SK-N-SH treated with all-trans-retinoic acid at 6 μM for 48 hours (cell line): ENCODE measurements at regions not wholly inside any gene's neighbourhood (a gene's known extent, or its start where the extent isn't known, plus 50 kb on each side); places are given as distances from the start of the nearest gene placed in this dataset.
A peak's percentile ranks its signal among the peaks of the same experiment; 100 is the strongest.

Experiments
- ATAC-seq: fragments of 200-7000 bp; cut with Tn5 transposase; 3 replicates; pipeline ENCODE4 v1.9.1; 2020; ENCODE audit warnings: mild to moderate bottlenecking, moderate library complexity
- ARNTL ChIP-seq: fragments of 450-650 bp; formaldehyde crosslinking; IDR thresholded peaks from 2 replicates; pipeline ENCODE4 v1.5.0; 2020; ENCODE audit warnings: low read depth, mild to moderate bottlenecking, moderate library complexity, borderline replicate concordance
- BACH2 ChIP-seq: fragments of 250-450 bp; sonication (Bioruptor Pico); IDR thresholded peaks from 2 replicates; pipeline ENCODE4 v1.9.0; 2021; ENCODE audit warnings: mild to moderate bottlenecking, borderline replicate concordance
- CSDC2 ChIP-seq: fragments of 250-450 bp; sonication (Bioruptor Pico); IDR thresholded peaks from 2 replicates; pipeline ENCODE4 v1.5.0; 2020; ENCODE audit warnings: mild to moderate bottlenecking, moderate library complexity
- CSRNP3 ChIP-seq: fragments of 250-450 bp; sonication (Bioruptor Pico); IDR thresholded peaks from 2 replicates; pipeline ENCODE4 v1.5.1; 2021; ENCODE audit warnings: mild to moderate bottlenecking, moderate library complexity
- GLIS3 ChIP-seq: fragments of 250-450 bp; sonication (Bioruptor Pico); IDR thresholded peaks from 2 replicates; pipeline ENCODE4 v1.5.0; 2020; ENCODE audit warnings: mild to moderate bottlenecking, moderate library complexity
- ISL1 ChIP-seq: fragments of 250-450 bp; sonication (Bioruptor Pico); IDR thresholded peaks from 2 replicates; pipeline ENCODE4 v2.1.2; 2022; ENCODE audit warnings: mild to moderate bottlenecking, moderate library complexity
- OSR1 ChIP-seq: fragments of 250-450 bp; sonication (Bioruptor Pico); IDR thresholded peaks from 2 replicates; pipeline ENCODE4 v1.8.0; 2022; ENCODE audit warnings: moderate library complexity, mild to moderate bottlenecking, inconsistent platforms
- PATZ1 ChIP-seq: fragments of 250-450 bp; sonication (Bioruptor Pico); IDR thresholded peaks from 2 replicates; pipeline ENCODE4 v1.8.0; 2020; ENCODE audit warnings: mild to moderate bottlenecking, moderate library complexity, borderline replicate concordance
- POU6F1 ChIP-seq: fragments of 250-450 bp; sonication (Bioruptor Pico); IDR thresholded peaks from 2 replicates; pipeline ENCODE4 v1.8.0; 2021; ENCODE audit warnings: low read depth, mild to moderate bottlenecking, moderate library complexity, borderline replicate concordance
- PPARA ChIP-seq: fragments of 250-450 bp; sonication (Bioruptor Pico); IDR thresholded peaks from 2 replicates; pipeline ENCODE4 v1.5.0; 2020; ENCODE audit warnings: mild to moderate bottlenecking, borderline replicate concordance
- RARB ChIP-seq: fragments of 250-450 bp; sonication (Bioruptor Pico); IDR thresholded peaks from 2 replicates; pipeline ENCODE4 v1.8.0; 2021; ENCODE audit warnings: mild to moderate bottlenecking, moderate library complexity
- SNAI2 ChIP-seq: fragments of 250-450 bp; sonication (Bioruptor Pico); IDR thresholded peaks from 2 replicates; pipeline ENCODE4 v1.5.0; 2020; ENCODE audit warnings: mild to moderate bottlenecking, moderate library complexity
- TOX ChIP-seq: fragments of 250-450 bp; sonication (Bioruptor Pico); IDR thresholded peaks from 2 replicates; pipeline ENCODE4 v1.8.0; 2021; ENCODE audit warnings: mild to moderate bottlenecking, moderate library complexity, borderline replicate concordance
- TSHZ2 ChIP-seq: fragments of 250-450 bp; sonication (Bioruptor Pico); IDR thresholded peaks from 2 replicates; pipeline ENCODE4 v1.5.0; 2020; ENCODE audit warnings: mild to moderate bottlenecking, moderate library complexity
- ZC3H10 ChIP-seq: fragments of 250-450 bp; sonication (Bioruptor Pico); IDR thresholded peaks from 2 replicates; pipeline ENCODE4 v1.5.1; 2021; ENCODE audit warnings: mild to moderate bottlenecking, moderate library complexity
- ZFP3 ChIP-seq: fragments of 250-450 bp; sonication (Bioruptor Pico); IDR thresholded peaks from 2 replicates; pipeline ENCODE4 v1.5.0; 2020; ENCODE audit warnings: mild to moderate bottlenecking, moderate library complexity
- ZFP30 ChIP-seq: fragments of 450-650 bp; formaldehyde crosslinking; IDR thresholded peaks from 2 replicates; pipeline ENCODE4 v1.5.0; 2022; ENCODE audit warnings: mild to moderate bottlenecking, moderate library complexity
- ZNF565 ChIP-seq: fragments of 450-650 bp; formaldehyde crosslinking; conservative IDR thresholded peaks from 2 replicates; pipeline ENCODE4 v1.5.0; 2020; ENCODE audit warnings: low read depth, mild to moderate bottlenecking, moderate library complexity
- ZNF70 ChIP-seq: fragments of 450-650 bp; formaldehyde crosslinking; IDR thresholded peaks from 2 replicates; pipeline ENCODE4 v1.5.0; 2020; ENCODE audit warnings: mild to moderate bottlenecking, moderate library complexity
- ZNF8 ChIP-seq: fragments of 450-650 bp; formaldehyde crosslinking; IDR thresholded peaks from 2 replicates; pipeline ENCODE4 v1.5.0; 2020; ENCODE audit warnings: mild to moderate bottlenecking, moderate library complexity
- TF ChIP-seq, protein P1 (sequence below): fragments of 250-450 bp; sonication (Bioruptor Pico); IDR thresholded peaks from 2 replicates; pipeline ENCODE4 v1.5.1; 2020; ENCODE audit warnings: low read depth, mild to moderate bottlenecking, moderate library complexity

DNA sequence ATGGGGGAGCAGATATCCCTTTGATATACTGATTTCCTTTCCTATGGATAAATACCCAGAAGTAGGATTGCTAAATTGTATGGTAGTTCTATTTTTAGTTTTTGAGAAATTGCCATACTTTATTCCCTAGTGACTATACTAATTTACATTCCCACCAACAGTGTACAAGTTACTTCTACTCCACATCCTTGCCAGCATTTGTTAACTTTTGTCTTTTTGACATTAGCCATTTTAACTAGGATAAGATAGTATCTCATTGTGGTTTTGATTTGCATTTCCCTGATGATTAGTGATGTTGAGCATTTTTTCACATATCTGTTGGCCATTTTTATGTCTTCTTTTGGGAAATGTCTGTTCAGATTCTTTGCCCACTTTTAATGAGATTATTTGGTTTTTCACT is 620.6 kb upstream of the CAMK1G start:
- peak; percentile 95 for ATAC-seq
- TF ChIP-seq PPARA (no peak), BACH2 (no peak), CSRNP3 (CRISPR knock-in tag) (no peak), ZC3H10 (CRISPR knock-in tag) (peak; percentile 71; the same call in 1 of the 2 replicates), RARB (no peak), ARNTL (CRISPR knock-in tag) (no peak), TOX (CRISPR knock-in tag) (peak; percentile 84)

DNA sequence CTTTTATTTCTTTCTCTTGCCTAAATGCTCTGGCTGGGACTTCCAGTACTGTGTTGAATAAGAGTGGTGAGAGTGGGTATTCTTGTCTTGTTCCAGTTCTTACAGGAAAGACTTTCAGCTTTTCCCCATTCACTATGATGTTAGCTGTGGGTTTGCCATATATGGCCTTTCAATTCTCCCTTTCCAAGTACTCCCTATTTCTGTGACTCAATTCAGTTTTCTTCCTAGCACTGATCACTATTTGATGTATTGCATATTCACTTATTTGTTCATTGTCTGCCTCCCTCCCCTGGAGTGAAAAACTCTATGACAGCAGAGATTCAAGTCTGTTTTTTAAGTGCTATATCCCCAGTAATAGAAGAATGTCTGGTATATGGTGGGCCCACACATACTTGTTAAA is 618.2 kb upstream of the CAMK1G start:
- TF ChIP-seq ARNTL (CRISPR knock-in tag) (no peak), ZFP3 (CRISPR knock-in tag) (no peak), POU6F1 (CRISPR knock-in tag) (no peak), OSR1 (CRISPR knock-in tag) (no peak), ZNF565 (no peak), RARB (no peak), ZNF8 (CRISPR knock-in tag) (no peak), TOX (CRISPR knock-in tag) (no peak), BACH2 (no peak), GLIS3 (CRISPR knock-in tag) (no peak), ZC3H10 (CRISPR knock-in tag) (no peak), CSRNP3 (CRISPR knock-in tag) (no peak), ZNF70 (CRISPR knock-in tag) (no peak), ZFP30 (CRISPR knock-in tag) (no peak), PPARA (no peak)
- TF ChIP-seq, protein P1, sequence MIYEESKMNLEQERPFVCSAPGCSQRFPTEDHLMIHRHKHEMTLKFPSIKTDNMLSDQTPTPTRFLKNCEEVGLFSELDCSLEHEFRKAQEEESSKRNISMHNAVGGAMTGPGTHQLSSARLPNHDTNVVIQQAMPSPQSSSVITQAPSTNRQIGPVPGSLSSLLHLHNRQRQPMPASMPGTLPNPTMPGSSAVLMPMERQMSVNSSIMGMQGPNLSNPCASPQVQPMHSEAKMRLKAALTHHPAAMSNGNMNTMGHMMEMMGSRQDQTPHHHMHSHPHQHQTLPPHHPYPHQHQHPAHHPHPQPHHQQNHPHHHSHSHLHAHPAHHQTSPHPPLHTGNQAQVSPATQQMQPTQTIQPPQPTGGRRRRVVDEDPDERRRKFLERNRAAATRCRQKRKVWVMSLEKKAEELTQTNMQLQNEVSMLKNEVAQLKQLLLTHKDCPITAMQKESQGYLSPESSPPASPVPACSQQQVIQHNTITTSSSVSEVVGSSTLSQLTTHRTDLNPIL (CRISPR knock-in tag) = no peak
- no peak for ATAC-seq

- TF ChIP-seq SNAI2 (CRISPR knock-in tag) (no peak), BACH2 (no peak), ZNF8 (CRISPR knock-in tag) (no peak), ISL1 (CRISPR knock-in tag) (no peak), PPARA (no peak), ZC3H10 (CRISPR knock-in tag) (no peak), RARB (no peak), PATZ1 (CRISPR knock-in tag) (no peak)
- TF ChIP-seq, all 23 proteins: peak for 0
- ATAC-seq = no peak
Observed at GRCh38 chr1:208967334-208967733, 616.2 kb upstream of the CAMK1G start.

GRCh38 chr1:208974717-208975116 is 608.8 kb upstream of the CAMK1G start:
- ATAC-seq = peak; percentile 44; the same call in 1 of the 3 replicates
- TF ChIP-seq CSRNP3 (CRISPR knock-in tag) = no peak
- TF ChIP-seq RARB = no peak
- TF ChIP-seq ARNTL (CRISPR knock-in tag) = no peak
- no peak for TF ChIP-seq ZC3H10 (CRISPR knock-in tag)
- TF ChIP-seq ZNF8 (CRISPR knock-in tag) = no peak
- TF ChIP-seq, protein P1 (CRISPR knock-in tag) = no peak
- TF ChIP-seq ZFP3 (CRISPR knock-in tag) = no peak
- TF ChIP-seq CSDC2 (CRISPR knock-in tag) = no peak
- no peak for TF ChIP-seq ZNF565
- TF ChIP-seq TSHZ2 (CRISPR knock-in tag) = no peak
- TF ChIP-seq ZNF70 (CRISPR knock-in tag) = no peak
- no peak for TF ChIP-seq ZFP30 (CRISPR knock-in tag)
- TF ChIP-seq PPARA = no peak
- no peak for TF ChIP-seq ISL1 (CRISPR knock-in tag)
